ENCODE measurements at regions not wholly inside any gene's neighbourhood (a gene's known extent, or its start where the extent isn't known, plus 50 kb on each side); places are given as distances from the start of the nearest gene placed in this dataset.
"Not testable (repeated sequence)": the region's sequence is repeated elsewhere in the genome, so short reads cannot be mapped to it uniquely, and the experiment has no call there.

DNA sequence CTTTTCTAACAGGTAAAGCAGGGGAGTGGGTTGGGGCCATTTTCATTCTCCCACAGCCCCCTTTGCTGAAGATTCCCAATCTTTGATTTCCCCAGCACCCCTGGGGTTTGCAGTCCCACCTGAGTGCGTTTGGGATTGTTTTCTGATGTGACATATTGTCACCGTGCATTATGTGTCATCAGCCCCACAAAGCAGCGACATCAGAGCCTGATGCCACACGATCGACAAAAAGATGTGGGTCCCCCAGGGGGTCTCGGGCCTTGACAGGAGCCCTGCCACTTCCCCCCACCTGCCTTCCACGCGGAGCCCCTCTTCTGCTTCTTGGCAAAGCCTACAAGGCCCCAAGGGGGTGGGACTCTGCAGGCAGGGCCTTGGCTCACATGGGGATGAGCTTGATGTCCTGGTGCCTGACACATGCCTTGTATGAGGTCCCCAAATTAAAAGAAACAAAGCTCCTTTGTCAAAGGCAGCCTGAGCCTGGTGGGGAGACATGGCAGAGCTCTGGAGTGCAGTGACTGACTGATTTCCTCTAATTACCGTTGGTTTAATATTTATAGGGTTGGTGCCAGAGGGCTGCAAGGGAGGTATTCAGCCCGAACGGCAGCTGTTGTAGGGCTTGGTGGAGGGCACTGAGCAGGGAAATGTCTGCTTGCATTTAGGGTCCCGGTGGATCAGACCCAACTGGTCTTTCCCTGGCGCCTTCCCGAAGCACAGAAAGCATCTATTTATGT lies 149.2 kb downstream of the MIAT start:
- no peak for DNase-seq

DNA sequence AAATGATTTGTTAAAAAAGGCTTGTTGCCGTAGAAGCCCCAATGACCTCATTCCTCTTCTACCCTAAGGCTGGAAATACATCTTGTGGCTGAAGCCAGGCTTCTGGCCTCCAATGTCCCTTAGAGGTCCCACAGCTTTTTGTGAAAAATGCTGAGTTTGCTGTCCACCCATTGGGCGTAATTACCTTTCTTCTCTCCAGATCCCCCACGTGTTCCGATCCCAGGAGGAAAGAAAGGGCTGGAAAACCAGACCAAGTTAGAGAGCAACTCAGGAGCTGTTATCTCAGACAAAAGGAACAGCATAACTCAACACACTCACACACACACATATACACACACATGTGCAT lies 154.2 kb downstream of the MIAT start:
- no peak for DNase-seq

DNA sequence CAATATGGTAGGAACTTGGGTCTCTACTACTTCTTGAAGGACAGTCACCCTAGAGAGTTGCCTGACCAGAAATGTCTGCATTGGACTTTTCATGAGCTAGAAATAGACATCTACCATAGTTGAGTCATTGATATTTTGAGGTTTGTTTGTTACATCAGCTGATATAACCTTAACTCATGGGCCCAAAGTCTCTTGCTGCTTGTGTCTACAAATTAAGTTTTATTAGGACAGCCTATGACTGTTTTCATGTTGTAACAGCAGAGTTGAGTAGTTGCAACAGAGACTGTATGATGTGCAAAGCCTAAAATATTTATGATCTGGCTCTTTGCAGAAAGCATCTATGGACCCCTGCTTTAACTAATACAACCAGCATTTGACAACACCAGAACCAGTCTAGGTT lies 155.3 kb downstream of the MIAT start:
- no peak for DNase-seq

DNA sequence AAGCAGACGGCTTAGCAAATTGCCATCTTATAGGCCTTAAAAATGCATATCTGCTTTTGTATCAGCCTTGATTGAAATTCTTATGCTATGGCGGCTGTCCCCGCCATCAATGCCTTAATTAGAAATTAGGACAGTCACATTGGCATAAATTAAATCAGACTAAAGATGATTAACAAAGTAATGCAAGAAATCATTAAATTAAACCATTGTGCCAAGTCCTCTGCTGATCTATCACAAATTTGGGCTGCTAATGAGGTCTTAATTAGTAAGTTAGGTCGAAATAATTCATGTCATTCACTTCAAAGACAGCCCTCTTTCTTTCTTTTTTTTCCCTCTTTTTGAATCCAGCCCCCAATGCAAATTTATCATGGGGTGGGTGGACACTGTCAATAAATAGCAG lies 159.3 kb downstream of the MIAT start:
- no peak for DNase-seq

DNA sequence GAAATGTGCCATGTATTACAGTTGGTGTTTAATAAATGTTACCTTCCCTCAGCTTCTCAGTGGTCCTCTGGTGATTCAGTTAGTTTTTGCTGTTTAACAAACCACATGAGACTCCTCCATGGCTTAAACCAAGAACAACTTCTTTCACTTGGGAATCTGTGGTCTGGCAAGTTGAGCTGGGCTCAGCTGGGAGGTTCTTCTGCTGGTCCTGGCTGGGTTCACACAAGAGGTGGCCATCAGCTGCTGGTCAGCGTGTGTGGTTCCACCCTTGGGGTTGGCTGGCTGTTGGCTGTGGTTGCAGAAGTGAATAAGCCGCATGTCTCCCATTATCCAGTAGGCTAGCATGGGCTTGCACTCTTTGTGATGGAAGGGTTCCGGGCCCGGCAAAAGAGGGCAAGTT lies 160.5 kb downstream of the MIAT start:
- no peak for DNase-seq

DNA sequence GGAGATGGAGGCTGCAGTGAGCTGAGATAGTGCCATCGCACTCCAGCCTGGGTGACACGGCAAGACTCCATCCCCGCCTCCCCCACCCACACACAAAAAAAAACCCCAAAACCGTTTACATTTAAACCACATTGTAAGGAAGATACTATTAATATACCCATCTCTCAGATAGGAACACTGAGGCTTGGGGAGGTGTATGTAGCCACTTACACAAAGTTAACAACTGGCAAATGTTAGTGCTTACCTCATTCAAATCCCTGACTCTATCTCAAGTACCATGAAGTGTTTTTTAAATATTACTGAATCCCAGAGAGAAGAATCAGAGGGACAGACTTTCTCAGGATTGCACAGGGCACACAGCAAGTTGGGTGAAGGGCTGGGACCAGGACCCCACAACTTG lies 164.5 kb downstream of the MIAT start:
- no peak for DNase-seq

DNA sequence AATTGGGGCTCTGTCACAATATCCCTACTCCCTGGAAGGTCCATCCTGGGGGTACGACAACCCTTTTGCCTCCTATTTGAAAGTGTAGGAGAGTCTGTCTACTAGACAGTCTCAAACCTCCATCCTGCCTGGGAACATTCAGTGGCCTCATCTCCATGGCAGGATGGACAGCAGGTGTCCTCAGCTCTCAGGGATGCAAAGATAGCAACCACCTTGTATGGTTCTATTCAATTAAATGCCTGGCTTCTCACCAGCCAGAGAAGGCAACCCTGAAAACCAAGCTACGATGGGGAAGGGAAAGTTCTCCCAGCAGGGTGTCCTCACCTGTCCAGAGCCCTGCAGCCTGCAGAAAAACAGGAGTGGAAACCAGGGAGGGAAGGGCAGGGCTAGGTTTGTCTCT lies 164.9 kb downstream of the MIAT start:
- DNase-seq = no peak

DNA sequence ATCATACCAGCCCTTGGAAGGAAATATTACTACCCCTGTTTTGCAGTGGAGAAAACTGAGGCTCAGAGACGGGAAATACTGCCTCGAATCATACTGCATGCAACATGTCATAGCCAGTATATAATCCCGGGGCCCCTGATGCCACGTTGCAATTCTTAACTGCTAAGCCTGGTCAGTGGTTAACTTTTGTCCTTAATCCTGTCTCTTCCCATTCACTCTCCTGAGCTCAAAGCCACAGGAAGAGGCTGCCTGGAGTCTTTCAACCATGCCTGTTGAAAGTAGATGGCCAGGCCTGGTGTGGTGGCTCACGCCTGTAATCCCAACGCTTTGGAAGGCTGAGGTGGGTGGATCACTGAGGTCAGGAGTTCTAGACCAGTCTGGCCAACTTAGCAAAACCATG lies 166.6 kb downstream of the MIAT start:
- DNase-seq = no peak

DNA sequence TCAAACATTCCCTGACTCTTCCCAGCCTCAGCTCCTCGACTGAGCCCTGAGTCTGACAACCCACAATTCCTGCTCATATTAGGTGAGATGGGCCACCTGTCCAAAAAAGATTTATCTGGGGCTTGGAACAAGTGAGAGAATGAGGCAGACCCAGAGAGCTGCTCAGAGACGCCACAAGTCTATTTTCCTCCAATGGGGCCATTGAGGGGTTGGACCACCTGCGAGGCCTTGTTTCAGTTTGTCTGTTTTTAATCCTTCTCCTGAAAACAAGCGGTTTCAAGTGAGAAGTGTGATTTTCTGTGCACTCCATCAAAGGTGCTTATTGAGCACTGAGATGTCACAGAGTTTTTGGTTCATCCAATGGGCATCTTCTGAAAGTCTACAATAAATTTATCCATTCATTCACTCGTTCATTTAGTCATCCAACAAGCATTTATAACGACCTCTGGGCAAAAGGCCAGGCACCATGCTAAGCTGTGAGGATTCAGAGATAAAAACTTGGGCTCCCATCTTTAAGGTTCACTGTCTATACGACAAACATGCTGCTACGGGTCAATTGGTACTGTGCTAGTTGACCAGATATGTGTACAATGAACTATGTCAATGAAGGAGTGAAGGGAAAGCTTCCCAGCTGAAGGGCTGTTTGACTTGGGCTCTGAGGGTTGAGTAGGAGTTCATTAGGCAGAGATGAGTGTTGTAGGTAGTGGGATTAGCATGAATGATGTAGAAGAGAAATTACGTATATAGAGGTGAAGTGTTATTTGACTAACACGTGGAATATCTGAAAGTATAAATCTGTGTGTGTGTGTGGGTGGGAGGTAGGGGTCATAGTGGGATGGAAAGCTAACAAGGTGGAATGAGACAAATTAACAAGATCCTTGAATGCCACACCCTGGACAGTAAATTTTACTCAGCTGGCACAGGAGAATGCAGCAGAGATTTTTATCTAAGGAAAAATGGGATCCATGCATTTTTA lies 168.9 kb downstream of the MIAT start:
- no peak for DNase-seq

DNA sequence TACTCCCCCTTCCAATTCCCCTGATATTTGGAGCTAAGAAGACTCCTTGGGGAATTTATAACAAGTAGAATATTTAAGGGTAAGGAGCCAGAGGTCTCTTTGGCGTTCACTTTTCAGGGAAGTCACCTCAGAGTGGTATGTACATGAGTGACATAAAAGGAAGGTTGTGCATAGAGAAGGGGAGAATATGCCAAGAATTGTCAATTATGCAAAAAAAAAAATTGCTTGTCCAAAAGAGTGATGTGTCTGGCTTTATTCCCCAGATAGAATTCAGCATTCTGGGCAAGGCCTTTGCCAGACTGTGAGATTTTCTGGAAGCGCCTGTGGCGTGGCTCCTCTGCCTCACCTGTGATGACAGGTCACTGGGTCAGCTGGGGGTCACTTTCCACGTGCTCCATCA lies 170.2 kb downstream of the MIAT start:
- no peak for DNase-seq

DNA sequence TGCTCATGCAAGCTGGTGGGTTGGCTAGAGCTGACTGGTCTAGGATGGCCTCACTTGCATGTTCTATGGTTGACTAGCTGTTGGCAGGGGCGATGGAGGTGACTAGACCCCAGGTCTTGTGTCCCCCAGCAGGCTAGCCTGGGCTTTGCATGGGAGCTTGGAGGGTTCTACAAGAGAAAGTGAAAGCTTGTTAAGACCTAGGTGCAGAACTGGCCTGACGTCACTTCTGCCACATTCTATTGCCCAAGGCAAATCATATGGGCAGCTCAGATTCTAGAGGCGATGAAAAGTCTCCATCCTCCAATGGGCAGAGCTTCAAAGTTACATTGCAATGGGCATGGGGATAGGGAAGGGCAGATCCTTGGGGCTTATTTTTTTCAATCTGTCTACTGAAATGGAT lies 170.9 kb downstream of the MIAT start:
- no peak for DNase-seq

DNA sequence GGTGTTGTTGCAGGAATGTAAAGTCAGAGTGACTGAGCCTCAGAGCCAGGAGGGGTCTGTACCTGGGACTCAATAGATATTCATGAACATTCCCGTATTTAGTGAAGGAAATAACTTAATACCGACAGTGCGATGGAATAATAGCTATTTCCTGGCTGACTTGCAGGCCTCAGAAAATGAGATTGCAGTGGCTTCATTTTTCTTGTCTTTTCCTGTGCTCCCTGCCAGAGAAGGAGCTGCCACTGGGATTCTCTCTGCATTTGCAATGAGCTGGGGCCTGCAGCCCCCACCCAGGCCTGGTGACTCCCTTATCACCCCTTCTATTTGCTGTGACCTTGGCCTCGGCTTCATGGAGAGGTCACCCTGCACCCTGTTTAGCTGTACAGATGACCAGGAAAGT lies 173.4 kb downstream of the MIAT start:
- DNase-seq = no peak

DNA sequence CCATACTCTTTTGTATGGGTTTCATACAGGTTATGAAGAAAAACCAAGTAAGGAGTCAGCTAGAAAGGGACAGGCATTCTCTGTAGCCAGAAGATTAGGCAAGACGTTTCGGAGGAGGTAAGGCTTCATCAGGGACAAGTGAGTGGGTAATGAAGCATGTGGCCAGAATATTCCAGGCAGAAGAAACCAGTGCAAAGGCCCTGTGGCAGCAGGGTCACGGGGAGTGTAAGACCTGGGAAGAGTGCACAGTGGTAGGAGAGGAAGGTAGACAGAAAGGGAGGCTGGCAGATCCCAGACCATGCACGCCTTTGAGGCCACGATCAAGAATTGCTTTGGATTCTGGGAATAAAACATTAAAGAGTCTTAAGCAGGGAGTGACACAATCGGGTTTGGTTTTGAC lies 177.6 kb downstream of the MIAT start:
- no peak for DNase-seq

DNA sequence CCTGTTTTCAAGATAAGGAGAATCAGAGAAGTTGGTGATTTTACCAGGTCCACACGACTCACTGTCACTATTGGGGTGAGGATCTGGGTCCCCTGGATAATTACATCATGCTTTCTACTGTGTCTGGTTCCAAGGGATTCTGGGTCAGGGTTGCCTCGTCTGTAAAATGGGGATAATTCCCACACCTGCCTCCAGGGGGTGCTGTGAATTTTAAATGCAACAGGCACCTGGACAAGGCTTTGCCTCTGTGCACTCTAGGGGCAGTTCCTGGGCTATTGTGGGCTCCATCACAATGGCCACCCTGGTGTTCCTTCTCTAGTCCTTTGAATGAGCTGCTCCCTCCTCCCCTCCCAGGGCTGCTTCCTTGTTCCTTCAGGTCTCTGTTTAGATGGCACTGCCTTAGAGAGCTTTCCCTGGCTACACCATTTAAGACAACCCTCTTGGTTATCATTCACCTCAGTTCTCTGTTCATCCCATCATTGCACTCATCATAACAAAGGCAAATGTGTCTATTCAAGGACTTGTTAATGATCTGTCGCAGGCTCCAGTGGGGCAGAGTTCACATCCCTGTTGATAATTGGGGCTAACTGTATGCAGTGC lies 178.6 kb downstream of the MIAT start:
- DNase-seq = peak; percentile 37

DNA sequence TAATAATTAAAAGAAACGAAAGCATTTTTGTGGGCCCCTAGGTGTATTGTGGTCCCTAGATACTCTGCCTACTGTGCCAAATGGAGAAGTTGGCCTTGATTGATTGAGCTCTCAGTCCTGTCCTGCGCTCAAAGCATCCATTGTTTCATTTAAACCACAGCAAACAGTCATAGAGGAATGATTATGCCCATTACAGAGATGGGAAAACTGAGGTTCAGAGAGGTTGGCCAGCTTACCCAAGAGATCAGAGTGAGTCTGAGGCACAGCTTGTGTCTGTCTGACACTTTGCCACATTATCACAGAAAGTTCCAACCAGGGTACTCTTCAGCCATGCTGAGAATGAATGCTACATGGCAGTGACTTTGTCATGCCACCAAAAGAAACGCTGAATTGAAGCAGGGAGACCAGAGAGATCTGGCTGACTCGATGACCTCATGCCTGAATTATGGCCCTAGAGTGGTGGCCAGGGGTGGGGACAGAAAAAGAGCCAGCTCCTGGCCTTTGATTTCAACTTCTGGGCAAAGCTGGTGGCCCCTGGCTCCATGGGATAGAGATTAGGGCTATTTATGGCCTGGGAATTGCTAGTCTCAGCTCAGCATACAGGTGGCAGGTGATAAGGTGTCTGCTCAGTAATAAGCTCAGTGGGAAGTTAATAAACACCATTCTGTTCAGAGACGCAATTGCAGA lies 180.5 kb downstream of the MIAT start:
- DNase-seq = no peak

DNA sequence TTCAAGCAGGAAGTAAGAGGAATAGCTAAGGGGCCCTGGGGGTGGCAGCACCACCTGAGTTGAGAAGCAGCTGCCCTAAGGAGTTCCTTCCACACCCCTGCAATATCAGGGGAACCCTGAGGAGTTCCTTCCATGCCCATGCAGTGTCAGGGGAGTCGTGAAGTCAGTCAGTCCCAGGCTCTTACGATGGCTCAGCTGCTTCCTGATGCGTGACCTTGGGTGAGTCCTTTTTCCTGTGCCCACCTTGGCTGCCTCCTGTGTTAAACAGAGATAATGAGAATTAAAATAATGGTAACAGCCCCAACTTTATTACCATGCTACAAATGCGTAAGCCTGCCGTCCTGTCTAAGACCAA lies 181.1 kb downstream of the MIAT start:
- DNase-seq = no peak

DNA sequence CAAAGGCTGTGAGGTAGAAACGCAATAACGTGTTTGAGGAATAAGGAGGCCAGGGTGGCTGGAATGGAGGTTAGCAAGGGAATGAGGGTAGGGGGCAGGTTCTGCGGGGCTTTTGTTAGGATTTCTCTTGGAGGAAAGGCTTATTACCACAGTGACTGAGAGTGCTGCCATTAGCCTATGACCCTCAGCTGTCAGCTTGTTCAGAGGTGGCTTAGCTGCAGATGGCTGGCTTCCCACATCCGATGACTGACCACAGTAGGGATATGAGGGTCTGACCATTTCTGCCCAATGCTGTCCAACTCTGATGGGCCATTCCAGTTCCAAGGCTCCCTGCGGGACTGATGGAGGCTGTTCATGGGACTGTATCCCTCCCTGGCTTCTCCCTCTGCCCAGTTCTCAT lies 181.8 kb downstream of the MIAT start:
- DNase-seq = no peak

DNA sequence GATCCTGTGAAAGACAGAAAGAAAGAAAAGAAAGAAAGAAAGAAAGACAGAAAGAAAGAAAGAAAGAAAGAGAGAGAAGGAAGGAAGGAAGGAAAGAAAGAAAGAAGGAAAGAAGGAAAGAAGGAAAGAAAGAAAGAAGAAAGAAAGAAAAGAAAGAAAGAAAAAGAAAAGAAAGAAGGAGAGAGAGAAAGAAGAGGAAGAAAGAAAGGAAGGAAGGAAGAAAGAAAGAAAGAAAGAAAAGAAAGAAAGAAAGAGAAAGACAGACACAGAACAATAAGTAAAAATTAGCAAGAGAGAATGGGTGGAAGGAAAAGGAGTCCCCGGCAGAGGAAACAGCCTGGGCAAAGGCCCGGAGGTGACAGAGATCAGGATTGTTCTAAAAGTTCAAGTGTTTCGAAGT lies 183.4 kb downstream of the MIAT start:
- DNase-seq = not testable (repeated sequence)

DNA sequence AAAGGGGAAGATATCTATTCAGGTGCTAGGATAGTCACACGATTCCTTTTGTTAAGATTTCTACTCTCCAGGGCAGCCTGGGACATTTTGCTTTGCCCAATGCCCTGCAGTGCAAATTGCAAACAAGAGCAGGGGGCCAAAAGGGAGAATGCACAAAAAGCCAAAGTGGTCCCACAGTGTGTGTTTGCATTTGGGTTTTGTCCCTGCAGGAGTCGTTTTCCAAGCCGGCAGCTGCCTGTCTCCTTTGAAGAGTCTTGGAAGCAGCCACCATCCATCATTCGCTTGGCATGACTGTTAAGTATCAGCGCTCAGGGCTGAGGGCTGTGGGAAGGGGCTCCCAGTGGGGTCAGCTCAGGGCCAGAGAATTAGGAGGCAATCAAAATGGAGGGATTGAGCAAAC lies 184.7 kb downstream of the MIAT start:
- DNase-seq = no peak

DNA sequence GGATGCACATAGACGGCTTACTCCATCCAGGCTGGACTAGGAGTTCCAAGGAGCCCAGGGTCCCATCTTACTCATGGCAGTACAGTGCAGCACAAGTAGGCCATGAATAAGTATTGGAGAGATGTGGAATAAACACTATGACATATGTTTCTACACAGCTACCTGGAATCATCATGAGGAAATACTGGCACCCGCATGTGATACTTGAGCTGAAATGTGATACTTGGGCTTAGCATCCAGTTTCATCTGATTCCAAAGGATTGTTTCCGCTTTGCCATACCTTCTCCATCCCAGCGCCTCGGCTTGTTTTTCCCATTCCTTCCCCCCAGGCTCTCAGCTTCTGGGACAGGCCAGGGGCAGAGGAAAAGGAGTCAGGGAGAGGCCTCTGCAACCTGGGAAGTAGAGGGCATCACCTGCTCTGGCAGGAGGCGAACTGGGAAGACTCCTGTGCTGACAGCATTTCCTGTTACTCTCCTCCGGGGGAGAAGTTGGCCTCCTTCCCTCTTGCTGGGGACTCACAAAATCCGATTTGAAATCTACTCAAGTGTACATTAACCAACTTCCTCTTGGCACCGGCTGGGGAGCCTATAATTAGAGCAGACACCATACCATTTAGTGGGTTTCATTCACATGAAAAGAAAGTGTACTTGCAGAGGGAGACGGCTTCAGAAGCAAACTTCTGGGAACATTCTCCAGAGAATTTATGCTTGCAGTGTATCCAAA lies 187.8 kb downstream of the MIAT start:
- no peak for DNase-seq

DNA sequence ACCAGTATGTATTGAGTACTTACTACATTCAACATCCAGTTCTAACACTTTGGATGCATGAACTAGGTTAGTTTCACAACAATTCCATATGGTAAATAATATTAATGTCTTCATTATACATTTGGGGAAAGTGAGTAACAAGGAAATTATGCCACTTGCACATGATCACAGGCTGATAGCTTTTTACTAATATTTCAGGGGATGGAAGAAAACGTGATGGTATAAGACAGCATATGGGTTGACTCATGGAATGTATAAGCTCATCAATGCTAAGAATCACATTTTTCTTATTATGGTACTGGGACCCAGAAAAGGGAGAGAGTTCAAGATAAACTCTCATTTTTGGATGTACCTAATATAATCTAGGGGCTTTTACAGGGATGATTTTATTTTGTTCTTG lies 188.7 kb downstream of the MIAT start:
- no peak for DNase-seq

DNA sequence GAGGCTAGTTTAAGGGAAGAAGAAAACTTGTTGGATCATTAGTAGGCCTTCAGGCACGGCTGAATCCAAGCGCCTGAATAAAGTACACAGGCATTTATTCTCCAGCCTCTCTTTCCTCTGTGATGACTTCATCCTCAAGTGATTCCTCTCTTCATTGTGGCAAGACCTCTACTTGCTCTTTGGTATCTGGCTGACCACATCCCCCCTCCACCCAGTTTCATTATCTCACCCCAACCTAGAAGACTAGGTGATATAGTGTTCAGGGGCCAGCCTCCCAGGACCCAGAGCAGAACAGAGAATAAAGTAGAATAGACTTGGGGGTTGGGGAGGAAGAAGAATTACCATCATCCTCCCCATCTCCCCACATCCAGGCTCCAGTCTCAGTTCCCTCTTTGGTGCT lies 189.3 kb downstream of the MIAT start:
- no peak for DNase-seq

DNA sequence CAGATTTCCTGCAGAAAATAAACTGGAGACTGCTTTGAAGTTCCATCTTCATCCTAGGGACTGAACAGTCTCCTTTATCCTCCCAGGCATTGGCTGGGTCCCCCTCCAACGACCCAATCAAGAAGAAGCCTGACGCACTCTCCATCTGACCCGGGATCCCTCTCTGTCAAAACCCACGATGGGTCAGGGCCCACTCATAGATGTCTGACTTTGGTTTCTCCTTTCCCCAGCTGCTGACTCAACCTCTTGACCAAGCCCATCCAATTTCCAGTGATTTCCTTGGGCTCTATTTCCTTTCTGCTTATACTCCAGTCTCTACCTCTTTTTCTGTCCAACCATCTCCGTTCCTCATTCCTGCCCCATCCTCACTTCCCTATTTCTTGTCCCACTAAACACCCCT lies 189.7 kb downstream of the MIAT start:
- DNase-seq = no peak

All from stimulated activated CD4-positive, alpha-beta T cell treated with anti-CD3 and anti-CD28 coated beads, Interleukin-12 subunit alpha, Interleukin-12 subunit beta, amount 100 ng/mL, for 4 hours (primary cell).